ENCODE measurements at regions not wholly inside any gene's neighbourhood (a gene's known extent, or its start where the extent isn't known, plus 50 kb on each side); places are given as distances from the start of the nearest gene placed in this dataset.

DNA sequence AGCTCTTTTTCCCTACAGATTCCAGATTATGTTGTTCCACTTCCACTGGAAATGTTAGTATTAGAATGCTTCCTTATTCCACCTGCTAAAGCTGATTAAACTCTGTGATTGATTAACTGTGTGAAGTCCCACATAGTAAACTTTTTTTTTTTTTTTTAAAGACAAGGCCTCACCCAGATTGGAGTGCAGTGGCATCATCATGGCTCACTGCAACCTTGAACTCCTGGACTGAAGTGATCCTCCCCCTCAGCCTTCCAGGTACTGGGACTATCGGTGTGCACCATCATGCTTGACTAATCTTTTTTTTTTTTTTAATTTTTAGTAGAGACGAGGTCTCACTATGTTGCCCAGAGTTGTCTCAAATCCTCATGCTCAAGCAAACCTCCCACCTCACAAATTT lies 108.5 kb upstream of the RBMS1 start:
- Mint-ChIP-seq H3K9me3 (peaks cover 0 to 3% (median 0%) of the 10 kb centered on the region in 8 donors), H3K27ac (no peak overlapping the region), H3K36me3 (no peaks in the 10 kb centered on the region), H3K4me3 (no peak overlapping the region), H3K4me1 (no peaks in the 10 kb centered on the region), H3K27me3 (peaks cover 0 to 3% of the 10 kb centered on the region in 2 donors)
- ChIA-PET CTCF (ENCODE audit: partially characterized antibody) (interaction anchor here (0.6 kb wide), 1 partner anchor 11 kb away, joined by 3 read pairs; no protein-coding TSS in a partner anchor), POLR2A (ENCODE audit: partially characterized antibody) (no interaction called here)
- Histone ChIP-seq H3K36me3 (ENCODE audit: insufficient read depth, low read length) (no peaks in the 10 kb centered on the region), H3K27me3 (ENCODE audit: insufficient read depth, low read length) (no peaks in the 10 kb centered on the region), H3K9me3 (ENCODE audit: control insufficient read depth in 1 of 2, low read length in 2 of 2) (no peaks in the 10 kb centered on the region), H3K4me1 (ENCODE audit: insufficient read depth, low read length) (no peaks in the 10 kb centered on the region), H3K4me3 (ENCODE audit: low read length in 2 of 2) (no peak overlapping the region), H3K27ac (ENCODE audit: low read depth, low read length) (no peak overlapping the region)
- intact Hi-C loops (cut with micrococcal nuclease), result no loop called here
- DNase-seq, result no peak

DNA sequence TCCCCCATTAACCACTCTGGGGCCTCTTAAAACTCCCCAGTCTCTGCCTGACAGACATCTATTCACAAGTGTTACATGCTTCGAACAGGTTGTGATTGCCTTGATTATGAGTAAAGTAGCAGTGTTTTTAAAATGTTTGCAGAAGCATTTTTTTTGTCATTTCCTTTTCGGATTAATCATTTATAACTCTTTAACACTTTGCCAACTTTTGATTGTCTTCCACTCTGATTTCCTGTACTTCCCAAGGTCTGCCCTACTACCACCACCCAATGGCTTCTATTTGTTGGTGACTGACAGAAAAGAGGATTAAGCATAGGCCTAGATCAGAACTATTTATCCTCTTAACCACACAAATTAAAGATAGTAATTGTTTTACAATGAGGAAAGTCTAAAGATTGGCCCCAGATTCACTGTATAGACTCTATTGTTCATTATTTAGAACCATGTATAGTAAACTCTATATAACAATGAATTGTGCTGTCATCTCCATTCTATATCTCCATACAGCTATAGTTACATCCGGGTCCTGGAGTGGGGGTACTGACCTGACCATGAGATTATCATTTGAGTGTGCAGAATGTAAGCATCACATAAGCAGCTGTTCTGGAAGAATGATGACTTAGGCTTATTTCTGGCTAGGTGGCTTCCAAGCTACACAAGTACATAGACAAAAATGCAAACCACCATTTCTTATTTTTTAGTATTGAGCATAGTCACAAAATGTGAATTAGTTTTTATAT lies 110.3 kb upstream of the RBMS1 start:
- H3K27ac ChIP-seq (ENCODE audit: low read depth, low read length), result no peak overlapping the region
- POLR2A ChIA-PET (ENCODE audit: partially characterized antibody), result no interaction called here
- Mint-ChIP-seq H3K27ac (no peak overlapping the region), H3K4me1 (peaks cover 4 to 15% (median 5%) of the 10 kb centered on the region in 4 donors), H3K36me3 (no peaks in the 10 kb centered on the region), H3K27me3 (no peaks in the 10 kb centered on the region), H3K4me3 (no peak overlapping the region), H3K9me3 (no peaks in the 10 kb centered on the region)
- H3K4me1 ChIP-seq (ENCODE audit: insufficient read depth, low read length), result peaks cover 10% of the 10 kb centered on the region
- intact Hi-C loops (cut with micrococcal nuclease), result no loop called here
- DNase-seq, result no peak
- no peaks in the 10 kb centered on the region for H3K27me3 ChIP-seq (ENCODE audit: insufficient read depth, low read length)
- no peaks in the 10 kb centered on the region for H3K9me3 ChIP-seq (ENCODE audit: control insufficient read depth in 1 of 2, low read length in 2 of 2)
- H3K36me3 ChIP-seq (ENCODE audit: insufficient read depth, low read length), result no peaks in the 10 kb centered on the region
- no peak overlapping the region for H3K4me3 ChIP-seq (ENCODE audit: low read length in 2 of 2)
- CTCF ChIA-PET (ENCODE audit: partially characterized antibody), result no interaction called here

- no peaks in the 10 kb centered on the region for H3K27me3 ChIP-seq (ENCODE audit: insufficient read depth, low read length)
- no peaks in the 10 kb centered on the region for H3K36me3 Mint-ChIP-seq
- no peaks in the 10 kb centered on the region for H3K36me3 ChIP-seq (ENCODE audit: insufficient read depth, low read length)
- H3K4me3 ChIP-seq (ENCODE audit: low read length in 2 of 2), result no peak overlapping the region
- H3K27ac Mint-ChIP-seq, result no peak overlapping the region
- intact Hi-C loops (cut with micrococcal nuclease), result no loop called here
- H3K4me1 Mint-ChIP-seq, result peaks cover 7 to 27% (median 8%) of the 10 kb centered on the region in 4 donors
- H3K9me3 Mint-ChIP-seq, result no peaks in the 10 kb centered on the region
- peaks cover 10% of the 10 kb centered on the region for H3K4me1 ChIP-seq (ENCODE audit: insufficient read depth, low read length)
- no peaks in the 10 kb centered on the region for H3K9me3 ChIP-seq (ENCODE audit: control insufficient read depth in 1 of 2, low read length in 2 of 2)
- no peak overlapping the region for H3K27ac ChIP-seq (ENCODE audit: low read depth, low read length)
- no peak for DNase-seq
- ChIA-PET POLR2A (ENCODE audit: partially characterized antibody) (interaction anchor here (0.7 kb wide), 1 partner anchor 638 kb away, joined by 4 read pairs; no protein-coding TSS in a partner anchor), CTCF (ENCODE audit: partially characterized antibody) (no interaction called here)
- no peaks in the 10 kb centered on the region for H3K27me3 Mint-ChIP-seq
- H3K4me3 Mint-ChIP-seq, result no peak overlapping the region
Measured at GRCh38 chr2:160606341-160606740, 112.7 kb upstream of the RBMS1 start.

GRCh38 chr2:160608599-160608998 lies 115.0 kb upstream of the RBMS1 start:
- intact Hi-C loops (cut with micrococcal nuclease), result no loop called here
- ChIA-PET CTCF (ENCODE audit: partially characterized antibody) (no interaction called here), POLR2A (ENCODE audit: partially characterized antibody) (no interaction called here)
- Mint-ChIP-seq H3K4me3 (peak overlapping the region in 2 of 8 donors; percentile 35 to 40), H3K4me1 (peaks cover 7 to 34% (median 8%) of the 10 kb centered on the region in 4 donors), H3K27me3 (no peaks in the 10 kb centered on the region), H3K27ac (peak overlapping the region in 2 of 7 donors; percentile 14 to 24), H3K36me3 (no peaks in the 10 kb centered on the region), H3K9me3 (no peaks in the 10 kb centered on the region)
- Histone ChIP-seq H3K27ac (ENCODE audit: low read depth, low read length) (no peak overlapping the region), H3K27me3 (ENCODE audit: insufficient read depth, low read length) (no peaks in the 10 kb centered on the region), H3K36me3 (ENCODE audit: insufficient read depth, low read length) (no peaks in the 10 kb centered on the region), H3K4me1 (ENCODE audit: insufficient read depth, low read length) (peaks cover 10% of the 10 kb centered on the region), H3K9me3 (ENCODE audit: control insufficient read depth in 1 of 2, low read length in 2 of 2) (no peaks in the 10 kb centered on the region), H3K4me3 (ENCODE audit: low read length in 2 of 2) (no peak overlapping the region)
- peak in 1 of 5 donors; percentile 2 for DNase-seq

DNA sequence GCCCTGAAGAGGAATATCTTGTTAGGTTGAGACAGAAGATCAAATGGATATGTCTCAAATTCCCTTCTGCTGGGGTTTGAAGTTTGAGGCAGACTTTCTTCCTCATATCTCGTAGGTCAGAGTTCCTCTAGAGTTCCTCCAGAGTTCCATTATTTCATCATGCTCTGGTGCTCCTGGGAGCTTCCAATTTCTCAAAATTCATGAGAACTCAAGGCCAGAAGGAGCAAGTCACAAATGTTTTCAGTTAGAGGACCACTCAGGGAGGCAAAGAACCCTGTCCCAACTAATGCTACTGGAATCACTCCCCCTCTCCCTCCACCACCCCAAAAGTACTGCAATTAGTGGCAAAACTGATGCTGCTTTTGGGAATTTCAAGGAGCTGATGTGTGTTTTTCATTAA lies 115.7 kb upstream of the RBMS1 start:
- H3K4me3 Mint-ChIP-seq, result no peak overlapping the region
- H3K27me3 Mint-ChIP-seq, result no peaks in the 10 kb centered on the region
- H3K9me3 Mint-ChIP-seq, result peaks cover 0 to 5% (median 0%) of the 10 kb centered on the region in 8 donors
- intact Hi-C loops (cut with micrococcal nuclease), result no loop called here
- Histone ChIP-seq H3K36me3 (ENCODE audit: insufficient read depth, low read length) (no peaks in the 10 kb centered on the region), H3K9me3 (ENCODE audit: control insufficient read depth in 1 of 2, low read length in 2 of 2) (no peaks in the 10 kb centered on the region), H3K4me3 (ENCODE audit: low read length in 2 of 2) (no peak overlapping the region), H3K4me1 (ENCODE audit: insufficient read depth, low read length) (peaks cover 10% of the 10 kb centered on the region), H3K27me3 (ENCODE audit: insufficient read depth, low read length) (no peaks in the 10 kb centered on the region), H3K27ac (ENCODE audit: low read depth, low read length) (no peak overlapping the region)
- DNase-seq, result no peak
- no peak overlapping the region for H3K27ac Mint-ChIP-seq
- CTCF ChIA-PET (ENCODE audit: partially characterized antibody), result no interaction called here
- H3K36me3 Mint-ChIP-seq, result no peaks in the 10 kb centered on the region
- POLR2A ChIA-PET (ENCODE audit: partially characterized antibody), result no interaction called here
- peaks cover 7 to 34% (median 8%) of the 10 kb centered on the region in 4 donors for H3K4me1 Mint-ChIP-seq

- no peaks in the 10 kb centered on the region for H3K9me3 ChIP-seq (ENCODE audit: control insufficient read depth in 1 of 2, low read length in 2 of 2)
- H3K9me3 Mint-ChIP-seq, result peaks cover 0 to 10% (median 5%) of the 10 kb centered on the region in 8 donors
- H3K4me3 Mint-ChIP-seq, result no peak overlapping the region
- DNase-seq, result no peak
- H3K27ac Mint-ChIP-seq, result peak overlapping the region in 1 of 7 donors; percentile 31
- H3K4me1 Mint-ChIP-seq, result peaks cover 7 to 34% (median 8%) of the 10 kb centered on the region in 4 donors
- intact Hi-C loops (cut with micrococcal nuclease), result no loop called here
- no peak overlapping the region for H3K4me3 ChIP-seq (ENCODE audit: low read length in 2 of 2)
- no peaks in the 10 kb centered on the region for H3K27me3 ChIP-seq (ENCODE audit: insufficient read depth, low read length)
- POLR2A ChIA-PET (ENCODE audit: partially characterized antibody), result no interaction called here
- H3K27me3 Mint-ChIP-seq, result no peaks in the 10 kb centered on the region
- peaks cover 10% of the 10 kb centered on the region for H3K4me1 ChIP-seq (ENCODE audit: insufficient read depth, low read length)
- H3K36me3 ChIP-seq (ENCODE audit: insufficient read depth, low read length), result no peaks in the 10 kb centered on the region
- H3K27ac ChIP-seq (ENCODE audit: low read depth, low read length), result no peak overlapping the region
- CTCF ChIA-PET (ENCODE audit: partially characterized antibody), result no interaction called here
- H3K36me3 Mint-ChIP-seq, result no peaks in the 10 kb centered on the region
Measured at GRCh38 chr2:160610041-160610440, 116.4 kb upstream of the RBMS1 start.

- CTCF ChIA-PET (ENCODE audit: partially characterized antibody), result no interaction called here
- H3K27me3 Mint-ChIP-seq, result peaks cover 0 to 1% of the 10 kb centered on the region in 2 donors
- no peak overlapping the region for H3K4me3 ChIP-seq (ENCODE audit: low read length in 2 of 2)
- intact Hi-C loops (cut with micrococcal nuclease), result no loop called here
- H3K36me3 Mint-ChIP-seq, result no peaks in the 10 kb centered on the region
- no peaks in the 10 kb centered on the region for H3K27me3 ChIP-seq (ENCODE audit: insufficient read depth, low read length)
- POLR2A ChIA-PET (ENCODE audit: partially characterized antibody), result no interaction called here
- peaks cover 0 to 6% of the 10 kb centered on the region in 2 donors for H3K9me3 ChIP-seq (ENCODE audit: control insufficient read depth in 1 of 2, low read length in 2 of 2)
- H3K36me3 ChIP-seq (ENCODE audit: insufficient read depth, low read length), result no peaks in the 10 kb centered on the region
- H3K27ac Mint-ChIP-seq, result no peak overlapping the region
- no peak overlapping the region for H3K27ac ChIP-seq (ENCODE audit: low read depth, low read length)
- peaks cover 2 to 31% (median 20%) of the 10 kb centered on the region in 8 donors for H3K9me3 Mint-ChIP-seq
- peaks cover 7 to 34% (median 8%) of the 10 kb centered on the region in 4 donors for H3K4me1 Mint-ChIP-seq
- DNase-seq, result no peak
- H3K4me3 Mint-ChIP-seq, result no peak overlapping the region
- peaks cover 10% of the 10 kb centered on the region for H3K4me1 ChIP-seq (ENCODE audit: insufficient read depth, low read length)
Measured at GRCh38 chr2:160612266-160612856, 118.8 kb upstream of the RBMS1 start.

Data from CD4-positive, alpha-beta memory T cell (primary cell).